ENCODE measurements at regions not wholly inside any gene's neighbourhood (a gene's known extent, or its start where the extent isn't known, plus 50 kb on each side); places are given as distances from the start of the nearest gene placed in this dataset.

GRCh38 chr5:1704266-1704665 lies 95.4 kb downstream of the MRPL36 start:
- DNase-seq: peak in 1 of 2 donors; percentile 35
- 87 to 89% methylated on average over 7 to 13 of the region's 13 CpGs for WGBS, 2 donors
- no peak for ATAC-seq (ENCODE audit: low FRiP score in 2 of 2)
- TF ChIP-seq POLR2AphosphoS5 (IDR thresholded peaks at IDR 0.05): no peak
- no peak for TF ChIP-seq POLR2A (IDR thresholded peaks at IDR 0.05)
- Histone ChIP-seq H3K4me3 (no peak overlapping the region), H3K27ac (no peak overlapping the region), H3K4me1 (no peaks in the 10 kb centered on the region), H3K9me3 (no peaks in the 10 kb centered on the region), H3K36me3 (no peaks in the 10 kb centered on the region), H3K27me3 (no peaks in the 10 kb centered on the region)

- no peak overlapping the region for H3K4me3 ChIP-seq
- no peaks in the 10 kb centered on the region for H3K9me3 ChIP-seq
- WGBS, 2 donors: 75 to 87% methylated on average over 6 of the region's 21 CpGs
- H3K36me3 ChIP-seq: no peaks in the 10 kb centered on the region
- no peaks in the 10 kb centered on the region for H3K4me1 ChIP-seq
- DNase-seq (peak in 1 of 2 donors; percentile 73), ATAC-seq (ENCODE audit: low FRiP score in 2 of 2) (peak in 1 of 2 donors; percentile 8)
- TF ChIP-seq POLR2AphosphoS5 (IDR thresholded peaks at IDR 0.05) (no peak), POLR2A (IDR thresholded peaks at IDR 0.05) (no peak), CTCF (IDR thresholded peaks at IDR 0.05) (no peak), EP300 (IDR thresholded peaks at IDR 0.05) (no peak)
- no peaks in the 10 kb centered on the region for H3K27me3 ChIP-seq
- H3K27ac ChIP-seq: no peak overlapping the region
Observed at GRCh38 chr5:1703352-1704050, 96.1 kb downstream of the MRPL36 start.

GRCh38 chr5:1702318-1702717 lies 97.3 kb downstream of the MRPL36 start:
- Histone ChIP-seq H3K4me1 (no peaks in the 10 kb centered on the region), H3K36me3 (no peaks in the 10 kb centered on the region), H3K9me3 (no peaks in the 10 kb centered on the region), H3K27me3 (no peaks in the 10 kb centered on the region), H3K27ac (no peak overlapping the region), H3K4me3 (no peak overlapping the region)
- TF ChIP-seq POLR2AphosphoS5 (IDR thresholded peaks at IDR 0.05) (no peak), EP300 (IDR thresholded peaks at IDR 0.05) (no peak), CTCF (IDR thresholded peaks at IDR 0.05) (no peak), POLR2A (IDR thresholded peaks at IDR 0.05) (no peak)
- WGBS, 2 donors: 83 to 84% methylated on average over 21 of the region's 21 CpGs
- ATAC-seq (ENCODE audit: low FRiP score in 2 of 2): no peak
- peak in 1 of 2 donors; percentile 30 for DNase-seq

GRCh38 chr5:1701884-1702283 lies 97.8 kb downstream of the MRPL36 start:
- Histone ChIP-seq H3K27me3 (no peaks in the 10 kb centered on the region), H3K9me3 (no peaks in the 10 kb centered on the region), H3K36me3 (no peaks in the 10 kb centered on the region), H3K4me1 (no peaks in the 10 kb centered on the region), H3K4me3 (no peak overlapping the region), H3K27ac (no peak overlapping the region)
- 86% methylated on average over 22 of the region's 22 CpGs for WGBS, 2 donors
- DNase-seq (peak in 1 of 2 donors; percentile 37), ATAC-seq (ENCODE audit: low FRiP score in 2 of 2) (no peak)
- no peak for TF ChIP-seq EP300 (IDR thresholded peaks at IDR 0.05)
- no peak for TF ChIP-seq POLR2A (IDR thresholded peaks at IDR 0.05)

- no peaks in the 10 kb centered on the region for H3K27me3 ChIP-seq
- no peaks in the 10 kb centered on the region for H3K36me3 ChIP-seq
- 71 to 80% methylated on average over 11 to 15 of the region's 15 CpGs for WGBS, 2 donors
- no peaks in the 10 kb centered on the region for H3K9me3 ChIP-seq
- H3K4me1 ChIP-seq: no peaks in the 10 kb centered on the region
- no peak for TF ChIP-seq POLR2A (IDR thresholded peaks at IDR 0.05)
- no peak for TF ChIP-seq POLR2AphosphoS5 (IDR thresholded peaks at IDR 0.05)
- TF ChIP-seq EP300 (IDR thresholded peaks at IDR 0.05): no peak
- TF ChIP-seq CTCF (IDR thresholded peaks at IDR 0.05): no peak
- DNase-seq (peak in 1 of 2 donors; percentile 52), ATAC-seq (ENCODE audit: low FRiP score in 2 of 2) (no peak)
- H3K4me3 ChIP-seq: no peak overlapping the region
- no peak overlapping the region for H3K27ac ChIP-seq
Observed at GRCh38 chr5:1701216-1701864, 98.3 kb downstream of the MRPL36 start.
